GM23338 (cell line): ENCODE measurements at regions not wholly inside any gene's neighbourhood (a gene's known extent, or its start where the extent isn't known, plus 50 kb on each side); places are given as distances from the start of the nearest gene placed in this dataset.

Experiments
- CREB1 ChIP-seq: fragments of 250-450 bp; sonication (Bioruptor Pico); IDR thresholded peaks from 2 replicates; pipeline ENCODE4 v1.5.0; 2020; ENCODE audit warnings: low read depth, mild to moderate bottlenecking, moderate library complexity
- EZH2 ChIP-seq: fragments of 200-600 bp; sonication (generic); IDR thresholded peaks from one replicate; pipeline ENCODE4 v1.8.0; 2017; ENCODE audit warnings: antibody characterized with exemption, mild to moderate bottlenecking, low read depth; ENCODE audit not compliant: unreplicated experiment
- EZH2phosphoT487 ChIP-seq: fragments of 200-600 bp; sonication (generic); IDR thresholded peaks from one replicate; pipeline ENCODE4 v1.8.1; 2018; ENCODE audit warnings: antibody characterized with exemption; ENCODE audit not compliant: unreplicated experiment
- JUNB ChIP-seq: IDR thresholded peaks from one replicate; pipeline ENCODE4 v1.6.1; 2016; ENCODE audit warnings: antibody characterized with exemption; ENCODE audit not compliant: unreplicated experiment
- NANOG ChIP-seq: IDR thresholded peaks from 2 replicates; pipeline ENCODE4 v1.6.1; 2016; ENCODE audit warnings: antibody characterized with exemption, borderline replicate concordance
- POLR2AphosphoS5 ChIP-seq: IDR thresholded peaks from 2 replicates; pipeline ENCODE4 v1.6.1; 2016; ENCODE audit warnings: antibody characterized with exemption, low read depth
- STAT1 ChIP-seq: IDR thresholded peaks from one replicate; pipeline ENCODE4 v1.6.1; 2016; ENCODE audit warnings: antibody characterized with exemption; ENCODE audit not compliant: unreplicated experiment
- ZNF114 ChIP-seq: fragments of 250-450 bp; sonication (Bioruptor Pico); IDR thresholded peaks from 2 replicates; pipeline ENCODE4 v1.5.0; 2020; ENCODE audit warnings: mild to moderate bottlenecking, moderate library complexity
- ZNF331 ChIP-seq: fragments of 250-450 bp; sonication (Bioruptor Pico); IDR thresholded peaks from 2 replicates; pipeline ENCODE4 v1.5.0; 2020; ENCODE audit warnings: low read depth, mild to moderate bottlenecking, moderate library complexity
- TF ChIP-seq, protein P1 (sequence below): IDR thresholded peaks from one replicate; pipeline ENCODE4 v1.6.1; 2018; ENCODE audit warnings: antibody characterized with exemption; ENCODE audit not compliant: unreplicated experiment
- TF ChIP-seq, protein P2 (sequence below), 2 experiments: fragments of 200-600 bp in 1 of 2; sonication (generic) in 1 of 2; conservative IDR thresholded peaks; 2 replicates each; pipeline versions ENCODE4 v1.5.1 to v1.6.1; 2016 to 2017; ENCODE audit warnings: antibody characterized with exemption in 2 of 2, low read depth in 2 of 2, mild to moderate bottlenecking in 2 of 2, moderate library complexity in 1 of 2
- TF ChIP-seq, protein P3 (sequence below): IDR thresholded peaks from 2 replicates; pipeline ENCODE4 v1.6.1; 2016; ENCODE audit warnings: antibody characterized with exemption
- TF ChIP-seq, protein P4 (sequence below): fragments of 250-450 bp; sonication (Bioruptor Pico); IDR thresholded peaks from 2 replicates; pipeline ENCODE4 v1.5.0; 2020; ENCODE audit warnings: mild to moderate bottlenecking, moderate library complexity

DNA sequence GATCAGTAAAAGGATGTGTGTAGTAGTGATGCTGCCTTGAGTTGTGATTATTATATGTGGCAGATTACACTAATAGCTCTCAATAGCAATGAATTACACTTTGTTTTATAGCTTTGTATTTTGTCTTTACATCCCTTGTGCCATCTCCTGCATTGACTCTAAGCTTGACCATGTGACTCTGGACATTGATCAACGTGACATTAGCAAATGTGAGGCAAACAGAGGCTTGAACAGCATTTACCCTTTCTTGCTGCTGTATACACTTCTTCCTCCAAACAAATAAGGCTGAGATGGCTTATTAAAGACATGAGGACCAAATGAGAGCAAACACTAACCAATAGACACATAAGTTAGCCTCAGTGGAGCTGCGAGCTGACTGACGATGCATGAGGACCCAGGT lies 63.5 kb downstream of the MAD2L1 start:
- TF ChIP-seq, protein P1, sequence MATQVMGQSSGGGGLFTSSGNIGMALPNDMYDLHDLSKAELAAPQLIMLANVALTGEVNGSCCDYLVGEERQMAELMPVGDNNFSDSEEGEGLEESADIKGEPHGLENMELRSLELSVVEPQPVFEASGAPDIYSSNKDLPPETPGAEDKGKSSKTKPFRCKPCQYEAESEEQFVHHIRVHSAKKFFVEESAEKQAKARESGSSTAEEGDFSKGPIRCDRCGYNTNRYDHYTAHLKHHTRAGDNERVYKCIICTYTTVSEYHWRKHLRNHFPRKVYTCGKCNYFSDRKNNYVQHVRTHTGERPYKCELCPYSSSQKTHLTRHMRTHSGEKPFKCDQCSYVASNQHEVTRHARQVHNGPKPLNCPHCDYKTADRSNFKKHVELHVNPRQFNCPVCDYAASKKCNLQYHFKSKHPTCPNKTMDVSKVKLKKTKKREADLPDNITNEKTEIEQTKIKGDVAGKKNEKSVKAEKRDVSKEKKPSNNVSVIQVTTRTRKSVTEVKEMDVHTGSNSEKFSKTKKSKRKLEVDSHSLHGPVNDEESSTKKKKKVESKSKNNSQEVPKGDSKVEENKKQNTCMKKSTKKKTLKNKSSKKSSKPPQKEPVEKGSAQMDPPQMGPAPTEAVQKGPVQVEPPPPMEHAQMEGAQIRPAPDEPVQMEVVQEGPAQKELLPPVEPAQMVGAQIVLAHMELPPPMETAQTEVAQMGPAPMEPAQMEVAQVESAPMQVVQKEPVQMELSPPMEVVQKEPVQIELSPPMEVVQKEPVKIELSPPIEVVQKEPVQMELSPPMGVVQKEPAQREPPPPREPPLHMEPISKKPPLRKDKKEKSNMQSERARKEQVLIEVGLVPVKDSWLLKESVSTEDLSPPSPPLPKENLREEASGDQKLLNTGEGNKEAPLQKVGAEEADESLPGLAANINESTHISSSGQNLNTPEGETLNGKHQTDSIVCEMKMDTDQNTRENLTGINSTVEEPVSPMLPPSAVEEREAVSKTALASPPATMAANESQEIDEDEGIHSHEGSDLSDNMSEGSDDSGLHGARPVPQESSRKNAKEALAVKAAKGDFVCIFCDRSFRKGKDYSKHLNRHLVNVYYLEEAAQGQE: no peak
- TF ChIP-seq, protein P2, sequence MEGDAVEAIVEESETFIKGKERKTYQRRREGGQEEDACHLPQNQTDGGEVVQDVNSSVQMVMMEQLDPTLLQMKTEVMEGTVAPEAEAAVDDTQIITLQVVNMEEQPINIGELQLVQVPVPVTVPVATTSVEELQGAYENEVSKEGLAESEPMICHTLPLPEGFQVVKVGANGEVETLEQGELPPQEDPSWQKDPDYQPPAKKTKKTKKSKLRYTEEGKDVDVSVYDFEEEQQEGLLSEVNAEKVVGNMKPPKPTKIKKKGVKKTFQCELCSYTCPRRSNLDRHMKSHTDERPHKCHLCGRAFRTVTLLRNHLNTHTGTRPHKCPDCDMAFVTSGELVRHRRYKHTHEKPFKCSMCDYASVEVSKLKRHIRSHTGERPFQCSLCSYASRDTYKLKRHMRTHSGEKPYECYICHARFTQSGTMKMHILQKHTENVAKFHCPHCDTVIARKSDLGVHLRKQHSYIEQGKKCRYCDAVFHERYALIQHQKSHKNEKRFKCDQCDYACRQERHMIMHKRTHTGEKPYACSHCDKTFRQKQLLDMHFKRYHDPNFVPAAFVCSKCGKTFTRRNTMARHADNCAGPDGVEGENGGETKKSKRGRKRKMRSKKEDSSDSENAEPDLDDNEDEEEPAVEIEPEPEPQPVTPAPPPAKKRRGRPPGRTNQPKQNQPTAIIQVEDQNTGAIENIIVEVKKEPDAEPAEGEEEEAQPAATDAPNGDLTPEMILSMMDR (conservative IDR thresholded peaks at IDR 0.05; ENCODE audit: low read depth in 2 of 2): no peak
- no peak for TF ChIP-seq EZH2
- no peak for TF ChIP-seq NANOG
- no peak for TF ChIP-seq CREB1 (CRISPR knock-in tag)
- TF ChIP-seq POLR2AphosphoS5: no peak
- no peak for TF ChIP-seq JUNB
- TF ChIP-seq EZH2phosphoT487: no peak
- TF ChIP-seq ZNF114 (CRISPR knock-in tag): no peak
- TF ChIP-seq, protein P3, sequence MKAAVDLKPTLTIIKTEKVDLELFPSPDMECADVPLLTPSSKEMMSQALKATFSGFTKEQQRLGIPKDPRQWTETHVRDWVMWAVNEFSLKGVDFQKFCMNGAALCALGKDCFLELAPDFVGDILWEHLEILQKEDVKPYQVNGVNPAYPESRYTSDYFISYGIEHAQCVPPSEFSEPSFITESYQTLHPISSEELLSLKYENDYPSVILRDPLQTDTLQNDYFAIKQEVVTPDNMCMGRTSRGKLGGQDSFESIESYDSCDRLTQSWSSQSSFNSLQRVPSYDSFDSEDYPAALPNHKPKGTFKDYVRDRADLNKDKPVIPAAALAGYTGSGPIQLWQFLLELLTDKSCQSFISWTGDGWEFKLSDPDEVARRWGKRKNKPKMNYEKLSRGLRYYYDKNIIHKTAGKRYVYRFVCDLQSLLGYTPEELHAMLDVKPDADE: no peak
- no peak for TF ChIP-seq STAT1
- TF ChIP-seq ZNF331: no peak
- TF ChIP-seq, protein P4, sequence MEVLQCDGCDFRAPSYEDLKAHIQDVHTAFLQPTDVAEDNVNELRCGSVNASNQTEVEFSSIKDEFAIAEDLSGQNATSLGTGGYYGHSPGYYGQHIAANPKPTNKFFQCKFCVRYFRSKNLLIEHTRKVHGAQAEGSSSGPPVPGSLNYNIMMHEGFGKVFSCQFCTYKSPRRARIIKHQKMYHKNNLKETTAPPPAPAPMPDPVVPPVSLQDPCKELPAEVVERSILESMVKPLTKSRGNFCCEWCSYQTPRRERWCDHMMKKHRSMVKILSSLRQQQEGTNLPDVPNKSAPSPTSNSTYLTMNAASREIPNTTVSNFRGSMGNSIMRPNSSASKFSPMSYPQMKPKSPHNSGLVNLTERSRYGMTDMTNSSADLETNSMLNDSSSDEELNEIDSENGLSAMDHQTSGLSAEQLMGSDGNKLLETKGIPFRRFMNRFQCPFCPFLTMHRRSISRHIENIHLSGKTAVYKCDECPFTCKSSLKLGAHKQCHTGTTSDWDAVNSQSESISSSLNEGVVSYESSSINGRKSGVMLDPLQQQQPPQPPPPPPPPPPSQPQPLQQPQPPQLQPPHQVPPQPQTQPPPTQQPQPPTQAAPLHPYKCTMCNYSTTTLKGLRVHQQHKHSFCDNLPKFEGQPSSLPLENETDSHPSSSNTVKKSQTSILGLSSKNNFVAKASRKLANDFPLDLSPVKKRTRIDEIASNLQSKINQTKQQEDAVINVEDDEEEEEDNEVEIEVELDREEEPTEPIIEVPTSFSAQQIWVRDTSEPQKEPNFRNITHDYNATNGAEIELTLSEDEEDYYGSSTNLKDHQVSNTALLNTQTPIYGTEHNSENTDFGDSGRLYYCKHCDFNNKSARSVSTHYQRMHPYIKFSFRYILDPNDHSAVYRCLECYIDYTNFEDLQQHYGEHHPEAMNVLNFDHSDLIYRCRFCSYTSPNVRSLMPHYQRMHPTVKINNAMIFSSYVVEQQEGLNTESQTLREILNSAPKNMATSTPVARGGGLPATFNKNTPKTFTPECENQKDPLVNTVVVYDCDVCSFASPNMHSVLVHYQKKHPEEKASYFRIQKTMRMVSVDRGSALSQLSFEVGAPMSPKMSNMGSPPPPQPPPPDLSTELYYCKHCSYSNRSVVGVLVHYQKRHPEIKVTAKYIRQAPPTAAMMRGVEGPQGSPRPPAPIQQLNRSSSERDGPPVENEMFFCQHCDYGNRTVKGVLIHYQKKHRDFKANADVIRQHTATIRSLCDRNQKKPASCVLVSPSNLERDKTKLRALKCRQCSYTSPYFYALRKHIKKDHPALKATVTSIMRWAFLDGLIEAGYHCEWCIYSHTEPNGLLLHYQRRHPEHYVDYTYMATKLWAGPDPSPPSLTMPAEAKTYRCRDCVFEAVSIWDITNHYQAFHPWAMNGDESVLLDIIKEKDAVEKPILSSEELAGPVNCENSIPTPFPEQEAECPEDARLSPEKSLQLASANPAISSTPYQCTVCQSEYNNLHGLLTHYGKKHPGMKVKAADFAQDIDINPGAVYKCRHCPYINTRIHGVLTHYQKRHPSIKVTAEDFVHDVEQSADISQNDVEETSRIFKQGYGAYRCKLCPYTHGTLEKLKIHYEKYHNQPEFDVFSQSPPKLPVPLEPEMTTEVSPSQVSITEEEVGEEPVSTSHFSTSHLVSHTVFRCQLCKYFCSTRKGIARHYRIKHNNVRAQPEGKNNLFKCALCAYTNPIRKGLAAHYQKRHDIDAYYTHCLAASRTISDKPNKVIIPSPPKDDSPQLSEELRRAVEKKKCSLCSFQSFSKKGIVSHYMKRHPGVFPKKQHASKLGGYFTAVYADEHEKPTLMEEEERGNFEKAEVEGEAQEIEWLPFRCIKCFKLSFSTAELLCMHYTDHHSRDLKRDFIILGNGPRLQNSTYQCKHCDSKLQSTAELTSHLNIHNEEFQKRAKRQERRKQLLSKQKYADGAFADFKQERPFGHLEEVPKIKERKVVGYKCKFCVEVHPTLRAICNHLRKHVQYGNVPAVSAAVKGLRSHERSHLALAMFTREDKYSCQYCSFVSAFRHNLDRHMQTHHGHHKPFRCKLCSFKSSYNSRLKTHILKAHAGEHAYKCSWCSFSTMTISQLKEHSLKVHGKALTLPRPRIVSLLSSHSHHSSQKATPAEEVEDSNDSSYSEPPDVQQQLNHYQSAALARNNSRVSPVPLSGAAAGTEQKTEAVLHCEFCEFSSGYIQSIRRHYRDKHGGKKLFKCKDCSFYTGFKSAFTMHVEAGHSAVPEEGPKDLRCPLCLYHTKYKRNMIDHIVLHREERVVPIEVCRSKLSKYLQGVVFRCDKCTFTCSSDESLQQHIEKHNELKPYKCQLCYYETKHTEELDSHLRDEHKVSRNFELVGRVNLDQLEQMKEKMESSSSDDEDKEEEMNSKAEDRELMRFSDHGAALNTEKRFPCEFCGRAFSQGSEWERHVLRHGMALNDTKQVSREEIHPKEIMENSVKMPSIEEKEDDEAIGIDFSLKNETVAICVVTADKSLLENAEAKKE (CRISPR knock-in tag): no peak
